HepG2 (cell line): ENCODE measurements at regions not wholly inside any gene's neighbourhood (a gene's known extent, or its start where the extent isn't known, plus 50 kb on each side); places are given as distances from the start of the nearest gene placed in this dataset.

Experiments used
- AKAP8 ChIP-seq: sonication (generic); formaldehyde crosslinking; IDR thresholded peaks from 2 replicates; pipeline ENCODE4 v1.5.1; 2020; ENCODE audit warnings: mild to moderate bottlenecking, missing genetic modification reagents
- POLR2AphosphoS5 ChIP-seq: IDR thresholded peaks from 2 replicates; pipeline ENCODE4 v1.6.1; 2012; ENCODE audit warnings: low read depth, low read length
- SRY ChIP-seq: sonication (generic); formaldehyde crosslinking; IDR thresholded peaks from 2 replicates; pipeline ENCODE4 v1.8.0; 2022; ENCODE audit warnings: mild to moderate bottlenecking, missing genetic modification reagents
- TP53 ChIP-seq: sonication (generic); formaldehyde crosslinking; conservative IDR thresholded peaks from 2 replicates; pipeline ENCODE4 v1.4.0; 2020; ENCODE audit warnings: missing genetic modification reagents
- TF ChIP-seq, protein P1 (sequence below): sonication (generic); formaldehyde crosslinking; IDR thresholded peaks from 2 replicates; pipeline ENCODE4 v1.5.0; 2020; ENCODE audit warnings: mild to moderate bottlenecking, missing genetic modification reagents, moderate library complexity

DNA sequence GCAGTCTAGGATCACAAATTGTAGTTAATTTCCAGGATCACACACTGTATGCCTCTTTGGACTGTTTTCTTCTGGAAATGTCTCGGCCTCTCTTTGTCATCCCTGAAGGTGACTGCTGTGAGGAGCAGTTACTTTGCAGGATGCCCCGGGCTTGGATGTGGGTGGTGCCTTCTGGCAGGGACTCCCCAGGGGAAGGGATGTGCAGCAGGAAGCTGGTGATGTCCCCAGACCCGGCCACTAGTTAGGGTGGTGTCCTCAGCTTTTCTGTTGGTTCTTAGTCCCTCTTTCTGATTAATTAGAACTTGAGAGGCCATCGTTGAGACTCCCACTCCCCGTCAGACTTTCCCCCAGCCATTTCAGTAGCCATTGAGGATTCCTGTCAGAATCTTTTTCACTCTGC, 286.6 kb upstream of the HDAC4 start:
- no peak for TF ChIP-seq POLR2AphosphoS5
- TF ChIP-seq TP53 (CRISPR knock-in tag): no peak
- TF ChIP-seq, protein P1, sequence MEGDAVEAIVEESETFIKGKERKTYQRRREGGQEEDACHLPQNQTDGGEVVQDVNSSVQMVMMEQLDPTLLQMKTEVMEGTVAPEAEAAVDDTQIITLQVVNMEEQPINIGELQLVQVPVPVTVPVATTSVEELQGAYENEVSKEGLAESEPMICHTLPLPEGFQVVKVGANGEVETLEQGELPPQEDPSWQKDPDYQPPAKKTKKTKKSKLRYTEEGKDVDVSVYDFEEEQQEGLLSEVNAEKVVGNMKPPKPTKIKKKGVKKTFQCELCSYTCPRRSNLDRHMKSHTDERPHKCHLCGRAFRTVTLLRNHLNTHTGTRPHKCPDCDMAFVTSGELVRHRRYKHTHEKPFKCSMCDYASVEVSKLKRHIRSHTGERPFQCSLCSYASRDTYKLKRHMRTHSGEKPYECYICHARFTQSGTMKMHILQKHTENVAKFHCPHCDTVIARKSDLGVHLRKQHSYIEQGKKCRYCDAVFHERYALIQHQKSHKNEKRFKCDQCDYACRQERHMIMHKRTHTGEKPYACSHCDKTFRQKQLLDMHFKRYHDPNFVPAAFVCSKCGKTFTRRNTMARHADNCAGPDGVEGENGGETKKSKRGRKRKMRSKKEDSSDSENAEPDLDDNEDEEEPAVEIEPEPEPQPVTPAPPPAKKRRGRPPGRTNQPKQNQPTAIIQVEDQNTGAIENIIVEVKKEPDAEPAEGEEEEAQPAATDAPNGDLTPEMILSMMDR (CRISPR knock-in tag): no peak
- no peak for TF ChIP-seq SRY (CRISPR knock-in tag)
- TF ChIP-seq AKAP8 (CRISPR knock-in tag): no peak
